HG03469 (cell line): ENCODE measurements at regions not wholly inside any gene's neighbourhood (a gene's known extent, or its start where the extent isn't known, plus 50 kb on each side); places are given as distances from the start of the nearest gene placed in this dataset.

Source experiments
- ATAC-seq: cut with Tn5 transposase; IDR thresholded peaks from one replicate; pipeline ENCODE4 v1.9.1; 2021; ENCODE audit warnings: mild to moderate bottlenecking, moderate library complexity, moderate number of reproducible peaks; ENCODE audit not compliant: unreplicated experiment

DNA sequence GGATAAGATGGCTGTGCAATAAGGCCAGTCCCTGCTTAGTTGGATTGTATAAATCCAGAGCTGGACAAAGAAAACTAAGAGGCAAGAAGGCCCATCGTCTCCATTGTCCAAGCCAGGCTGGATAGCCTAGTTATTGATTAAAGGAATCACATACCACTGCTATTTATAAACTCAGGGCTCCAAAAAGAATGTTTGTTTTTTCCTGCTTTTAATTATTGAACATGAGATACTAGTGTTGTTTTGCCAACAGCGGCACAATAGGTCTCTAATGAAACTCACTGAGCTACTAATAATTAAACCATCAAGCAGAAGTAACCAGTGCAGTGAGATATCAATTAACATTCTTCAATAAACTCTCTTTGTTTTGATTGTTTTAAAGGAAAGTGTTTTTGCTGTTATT is 259.7 kb downstream of the INSC start:
- no peak for ATAC-seq

DNA sequence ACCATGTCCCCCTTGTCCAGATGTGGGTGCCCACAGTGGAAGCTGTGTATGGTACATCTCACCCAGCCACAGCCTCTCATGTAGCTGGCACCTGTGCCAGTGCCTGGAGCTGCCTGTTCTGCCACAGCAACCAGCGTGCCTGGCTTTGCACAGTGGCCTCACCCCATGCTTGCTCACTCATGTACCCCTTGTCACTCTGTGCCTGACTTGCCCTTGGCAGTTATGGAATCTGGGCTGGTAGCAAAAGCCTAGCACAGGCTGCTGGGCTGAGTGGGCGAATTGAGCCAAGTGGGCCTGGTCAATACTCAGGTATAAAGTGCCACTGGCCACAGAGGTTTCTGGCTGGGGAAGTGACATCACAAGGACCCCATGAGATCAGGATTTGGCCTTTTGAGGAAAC is 264.2 kb downstream of the INSC start:
- ATAC-seq, result no peak

DNA sequence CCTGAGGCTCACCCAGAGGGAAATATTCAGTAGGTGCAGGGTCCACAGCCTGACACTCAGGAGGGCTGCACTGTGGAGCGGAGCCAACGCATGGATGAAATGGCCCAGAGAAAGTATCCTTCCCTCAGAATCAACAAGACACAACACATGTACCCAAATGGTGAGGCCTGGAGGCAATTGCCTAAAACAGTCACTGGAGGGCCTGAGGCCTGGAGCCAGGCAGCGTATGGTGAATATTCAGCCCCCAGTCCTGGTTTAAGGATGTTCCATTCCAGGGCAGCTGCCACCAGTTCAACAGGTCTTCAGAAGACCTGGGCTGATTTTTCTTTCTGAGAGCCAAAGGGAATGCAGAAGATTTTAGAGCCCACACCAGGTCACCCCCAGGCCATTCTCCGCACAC is 264.8 kb downstream of the INSC start:
- ATAC-seq, result no peak

DNA sequence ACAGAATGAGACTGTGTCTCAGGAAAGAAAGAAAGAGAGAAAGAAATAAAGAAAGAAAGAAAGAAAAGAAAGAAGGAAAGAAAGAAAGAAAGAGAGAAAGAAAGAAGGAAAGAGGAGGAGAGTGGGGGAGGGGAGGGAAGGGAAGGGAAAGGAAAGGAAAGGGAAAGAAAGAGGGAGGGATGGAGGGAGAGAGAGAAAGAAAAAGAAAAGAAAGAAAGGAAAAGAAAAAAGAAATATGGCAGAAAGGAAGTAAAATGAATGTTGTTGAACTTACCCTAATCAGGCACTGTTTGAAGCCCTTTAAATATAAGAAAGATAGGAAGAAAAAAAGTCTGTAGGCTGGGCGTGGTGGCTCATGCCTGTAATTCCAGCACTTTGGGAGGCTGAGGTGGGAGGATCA is 276.1 kb downstream of the INSC start:
- ATAC-seq, result no peak

- ATAC-seq, result no peak
Measured at GRCh38 chr11:15396778-15397177, 282.1 kb downstream of the INSC start.

DNA sequence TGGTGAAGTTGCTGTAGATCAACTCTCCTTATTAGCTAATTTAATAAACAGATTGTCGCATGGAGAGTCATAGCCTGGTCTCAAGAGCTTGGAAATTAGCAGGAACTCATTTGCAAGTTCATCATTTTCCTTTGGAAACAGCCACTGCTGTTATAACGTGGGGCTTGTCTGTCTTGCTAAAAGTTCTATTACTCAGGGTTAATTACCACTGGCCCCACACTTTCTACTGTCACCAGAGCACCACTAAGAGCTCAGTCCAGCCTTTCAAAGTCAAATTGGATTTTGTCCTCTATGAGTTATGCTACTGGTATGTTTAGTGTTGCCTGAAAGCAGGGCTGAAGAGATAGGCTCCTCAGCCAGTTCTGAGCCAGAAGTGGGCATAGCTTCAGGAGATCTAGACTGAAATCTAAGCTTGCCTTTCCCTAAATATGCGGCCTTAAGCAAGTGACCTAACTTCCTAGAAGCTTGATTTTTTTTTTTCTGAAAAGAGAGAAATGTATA is 292.2 kb downstream of the INSC start:
- ATAC-seq, result no peak

GRCh38 chr11:15412054-15412453 is 297.3 kb downstream of the INSC start:
- ATAC-seq, result peak; percentile 74

DNA sequence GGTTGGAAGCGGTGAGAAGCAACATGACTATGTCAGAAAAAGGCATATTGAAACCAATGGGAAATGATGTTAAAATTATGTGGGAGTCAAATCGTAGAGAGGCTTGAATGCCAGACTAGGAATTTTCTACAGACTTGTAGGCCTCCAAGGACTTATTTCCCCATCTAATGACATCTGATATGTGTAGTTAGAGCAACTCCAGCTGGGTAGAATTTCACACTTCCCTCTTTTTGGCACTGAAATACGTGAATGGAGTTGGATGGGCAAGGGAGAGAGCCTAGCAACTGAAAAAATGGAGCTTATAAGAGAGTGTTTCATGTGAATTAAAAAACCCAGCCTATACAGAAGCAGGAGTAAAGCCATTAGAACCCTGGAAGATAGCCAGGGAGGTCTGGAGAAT is 304.2 kb downstream of the INSC start:
- ATAC-seq, result no peak

DNA sequence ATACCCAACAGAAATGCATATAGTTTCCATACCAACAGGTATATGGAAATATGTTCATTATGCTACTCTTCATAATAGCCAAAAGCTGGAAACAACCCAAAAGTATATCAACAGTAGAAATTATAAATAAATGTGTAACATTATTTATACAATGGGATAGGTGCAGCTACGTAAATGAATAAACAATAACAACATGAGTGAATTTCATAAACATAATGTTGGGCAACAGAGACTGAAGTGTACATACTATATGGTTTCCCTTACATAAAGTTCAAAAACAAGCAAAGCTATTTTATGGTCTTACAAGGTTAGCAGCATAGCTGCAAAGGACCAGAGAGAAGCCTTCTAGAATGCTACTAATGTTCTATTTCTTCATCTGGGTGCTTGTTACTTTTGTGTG is 305.0 kb downstream of the INSC start:
- no peak for ATAC-seq

DNA sequence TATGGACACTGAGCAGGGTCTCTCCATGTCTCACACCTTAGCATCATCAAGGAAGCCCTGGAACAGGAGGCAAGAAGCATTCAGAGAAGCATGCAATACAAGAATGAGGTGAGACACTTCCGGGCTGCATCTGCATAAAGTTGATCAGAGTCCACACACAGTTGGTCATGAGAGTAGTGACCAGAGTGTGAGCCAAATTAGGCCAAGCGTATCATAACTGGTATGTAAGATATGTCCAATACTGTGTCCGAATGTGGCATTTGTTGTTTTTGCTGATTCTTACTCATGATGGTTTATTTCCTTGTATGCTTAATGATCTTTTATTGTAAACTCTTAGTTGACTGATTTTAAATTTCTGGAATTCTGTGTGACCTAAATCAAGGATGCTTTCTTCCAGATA is 315.7 kb downstream of the INSC start:
- ATAC-seq, result no peak

DNA sequence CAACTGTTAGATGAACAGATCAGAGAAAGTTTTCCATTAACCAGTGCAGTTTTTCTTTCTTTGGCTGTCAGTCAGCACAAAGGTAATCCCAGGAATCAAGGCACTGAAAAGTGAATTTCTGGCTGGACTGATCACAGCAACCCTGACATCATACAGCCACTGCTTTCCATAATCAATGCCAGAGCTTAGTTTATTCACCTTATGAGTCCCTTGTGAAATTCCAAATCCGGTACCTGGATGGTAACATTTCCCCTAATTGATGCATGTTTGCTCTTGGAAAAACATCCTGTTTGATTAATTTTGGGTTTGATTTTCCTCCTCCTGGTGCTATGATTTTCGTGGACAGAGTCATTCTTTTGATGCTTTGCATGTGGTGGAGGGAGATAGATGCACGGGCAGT is 319.8 kb downstream of the INSC start:
- no peak for ATAC-seq

GRCh38 chr11:15446315-15446714 is 331.6 kb downstream of the INSC start:
- no peak for ATAC-seq

- no peak for ATAC-seq
Measured at GRCh38 chr11:15446929-15447328, 332.2 kb downstream of the INSC start.

GRCh38 chr11:15451713-15452112 is 337.0 kb downstream of the INSC start:
- ATAC-seq, result no peak

GRCh38 chr11:15453211-15453765 is 338.6 kb downstream of the INSC start:
- no peak for ATAC-seq

DNA sequence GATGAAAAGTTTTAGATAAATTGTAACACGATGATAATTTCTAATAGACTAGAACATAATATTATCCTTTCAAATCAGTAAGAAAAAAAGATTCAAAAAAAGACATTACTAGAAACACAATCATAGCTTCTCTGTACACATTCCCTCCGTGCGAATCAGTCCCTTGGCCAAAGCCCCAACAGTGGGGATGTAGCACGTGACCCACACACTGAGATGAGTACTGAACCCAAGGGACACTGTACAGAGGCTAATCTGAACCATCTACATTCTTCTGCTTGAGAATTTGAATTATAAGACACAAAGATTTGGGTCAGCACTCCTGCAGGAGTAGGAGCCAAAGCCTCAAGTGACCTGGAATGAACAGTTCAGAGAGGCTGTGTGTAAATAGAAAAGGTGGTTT is 353.7 kb downstream of the INSC start:
- no peak for ATAC-seq

GRCh38 chr11:15471048-15471894 is 356.5 kb downstream of the INSC start:
- ATAC-seq, result peak; percentile 74

DNA sequence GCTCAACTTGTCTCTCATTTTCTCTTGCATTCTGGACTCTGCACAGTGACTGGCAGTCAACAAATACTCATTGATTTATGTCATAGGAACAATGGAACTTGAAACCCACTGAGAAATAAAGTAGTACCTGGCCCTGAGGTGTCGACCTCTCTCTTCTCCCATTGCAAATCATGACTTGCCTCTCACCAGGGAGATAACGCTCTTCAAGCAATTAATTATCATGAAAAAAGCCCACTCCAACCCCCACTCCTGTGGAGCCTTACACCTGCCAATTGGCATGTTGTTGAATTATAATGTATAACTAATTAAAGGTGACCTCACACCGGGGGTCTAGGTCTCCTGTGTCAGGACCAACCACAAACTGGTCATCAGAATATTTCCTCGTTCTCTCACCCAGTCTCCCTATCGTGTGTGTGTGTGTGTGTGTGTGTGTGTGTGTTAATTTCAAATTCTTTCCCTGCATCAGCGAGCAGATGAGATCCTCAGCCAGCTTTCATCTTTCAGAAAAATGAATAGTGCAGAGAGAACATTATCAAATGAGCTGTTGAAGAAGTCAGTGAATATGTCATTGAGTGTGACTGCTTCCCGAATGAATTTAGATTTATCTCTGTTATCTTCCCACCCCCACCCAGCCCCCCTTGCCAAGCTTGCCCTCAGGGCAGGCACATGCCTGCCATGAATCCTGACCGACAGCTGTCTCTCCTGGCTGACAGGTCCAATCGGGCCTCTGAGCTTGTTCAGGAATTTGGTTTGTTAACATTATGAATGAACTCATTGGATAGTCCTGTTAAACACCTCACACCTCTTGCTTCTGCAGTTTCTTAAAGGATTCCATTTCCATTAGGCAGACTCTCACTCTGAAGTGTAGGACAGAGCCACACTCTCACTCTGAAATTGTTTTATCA is 357.4 kb downstream of the INSC start:
- ATAC-seq, result no peak

DNA sequence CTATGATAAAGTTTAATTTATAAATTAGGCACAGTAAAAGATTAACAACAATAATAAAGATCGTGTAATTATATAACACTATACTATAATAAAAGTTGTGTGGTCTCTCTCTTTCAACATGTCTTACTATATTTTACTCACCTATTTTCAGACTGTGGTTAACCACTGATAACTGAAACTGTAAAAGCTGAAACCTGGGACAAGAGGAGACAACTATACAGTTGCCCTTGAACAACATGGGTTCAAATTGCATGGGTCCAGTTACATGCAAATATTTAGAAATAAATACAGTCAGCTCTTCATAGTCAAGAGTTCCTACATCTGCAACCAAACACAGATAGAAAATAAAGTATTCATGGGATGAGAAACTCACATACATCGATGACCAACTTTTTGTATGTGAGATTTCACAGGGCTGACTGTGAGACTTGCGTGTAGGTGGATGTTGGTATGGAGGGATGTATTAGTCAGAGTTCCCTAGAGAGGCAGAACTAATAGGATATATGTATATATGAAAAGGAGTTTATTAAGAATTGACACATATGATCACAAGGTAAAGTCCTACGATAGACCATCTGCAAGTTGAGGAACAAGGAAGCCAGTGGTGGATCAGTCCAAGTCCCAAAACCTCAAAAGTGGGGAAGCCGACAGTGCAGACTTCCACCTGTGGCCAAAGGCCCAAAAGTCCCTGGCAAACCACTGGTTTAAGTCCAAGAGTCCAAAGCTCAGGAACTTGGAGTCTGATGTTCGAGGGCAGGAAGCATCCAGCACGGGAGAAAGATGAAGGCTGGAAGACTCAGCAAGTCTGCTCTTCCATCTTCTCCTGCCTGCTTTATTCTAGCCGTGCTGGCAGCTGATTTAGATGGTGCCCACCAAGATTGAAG is 359.5 kb downstream of the INSC start:
- ATAC-seq, result peak; percentile 83

- ATAC-seq, result no peak
Measured at GRCh38 chr11:15476371-15476917, 361.7 kb downstream of the INSC start.
